ENCODE measurements at regions not wholly inside any gene's neighbourhood (a gene's known extent, or its start where the extent isn't known, plus 50 kb on each side); places are given as distances from the start of the nearest gene placed in this dataset.

DNA sequence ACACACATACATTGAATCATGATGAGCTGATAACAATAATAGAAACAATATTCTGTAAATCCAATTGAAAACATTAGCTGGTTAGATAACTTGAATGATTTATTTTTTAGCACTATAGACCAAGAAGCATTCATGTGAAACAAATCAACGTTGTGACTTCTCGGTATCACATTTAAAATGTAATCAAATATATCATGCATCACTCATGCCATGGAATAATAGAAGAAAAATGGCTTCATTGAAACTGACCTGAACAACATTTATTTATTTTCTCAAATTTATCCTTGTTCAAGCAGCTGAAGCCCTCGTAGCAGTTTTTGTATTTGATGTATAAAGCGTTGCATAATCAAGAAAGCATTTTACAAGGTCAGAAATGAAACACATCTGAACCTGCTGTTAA, 299.6 kb upstream of the CDH18 start:
- ATAC-seq (ENCODE audit: low FRiP score in 2 of 2) (no peak), DNase-seq (no peak)
- no peak overlapping the region for H3K27ac ChIP-seq
- no peak for TF ChIP-seq POLR2AphosphoS5 (IDR thresholded peaks at IDR 0.05)
- TF ChIP-seq, protein P1, sequence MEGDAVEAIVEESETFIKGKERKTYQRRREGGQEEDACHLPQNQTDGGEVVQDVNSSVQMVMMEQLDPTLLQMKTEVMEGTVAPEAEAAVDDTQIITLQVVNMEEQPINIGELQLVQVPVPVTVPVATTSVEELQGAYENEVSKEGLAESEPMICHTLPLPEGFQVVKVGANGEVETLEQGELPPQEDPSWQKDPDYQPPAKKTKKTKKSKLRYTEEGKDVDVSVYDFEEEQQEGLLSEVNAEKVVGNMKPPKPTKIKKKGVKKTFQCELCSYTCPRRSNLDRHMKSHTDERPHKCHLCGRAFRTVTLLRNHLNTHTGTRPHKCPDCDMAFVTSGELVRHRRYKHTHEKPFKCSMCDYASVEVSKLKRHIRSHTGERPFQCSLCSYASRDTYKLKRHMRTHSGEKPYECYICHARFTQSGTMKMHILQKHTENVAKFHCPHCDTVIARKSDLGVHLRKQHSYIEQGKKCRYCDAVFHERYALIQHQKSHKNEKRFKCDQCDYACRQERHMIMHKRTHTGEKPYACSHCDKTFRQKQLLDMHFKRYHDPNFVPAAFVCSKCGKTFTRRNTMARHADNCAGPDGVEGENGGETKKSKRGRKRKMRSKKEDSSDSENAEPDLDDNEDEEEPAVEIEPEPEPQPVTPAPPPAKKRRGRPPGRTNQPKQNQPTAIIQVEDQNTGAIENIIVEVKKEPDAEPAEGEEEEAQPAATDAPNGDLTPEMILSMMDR (IDR thresholded peaks at IDR 0.05), result no peak
- TF ChIP-seq EP300 (IDR thresholded peaks at IDR 0.05), result no peak
- no peak for TF ChIP-seq POLR2A (IDR thresholded peaks at IDR 0.05)
- no peaks in the 10 kb centered on the region for H3K4me1 ChIP-seq
- no peak overlapping the region for H3K4me3 ChIP-seq
- H3K9me3 ChIP-seq, result no peaks in the 10 kb centered on the region
- 57 to 72% methylated on average over 4 of the region's 4 CpGs for WGBS, 2 donors
- H3K36me3 ChIP-seq, result no peaks in the 10 kb centered on the region
- H3K27me3 ChIP-seq, result no peaks in the 10 kb centered on the region

DNA sequence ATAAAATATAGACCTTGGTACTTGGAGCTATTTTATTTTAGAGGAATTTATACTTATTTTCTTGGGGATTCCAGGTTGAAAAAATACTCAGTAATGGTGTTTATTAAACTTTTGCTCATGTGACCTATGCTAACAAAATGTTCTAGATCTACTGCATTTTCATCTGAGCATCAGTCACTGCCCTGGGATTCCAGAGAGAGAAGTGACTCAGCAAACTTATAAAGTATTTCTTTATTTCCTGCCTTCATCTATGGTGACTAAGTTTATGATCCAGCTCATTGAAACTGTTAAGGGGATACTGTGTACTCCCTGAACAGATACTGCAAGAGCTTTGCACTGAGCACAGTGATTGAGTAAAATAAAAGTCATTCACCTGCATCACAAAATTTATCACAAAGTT, 298.5 kb upstream of the CDH18 start:
- Histone ChIP-seq H3K36me3 (no peaks in the 10 kb centered on the region), H3K4me1 (no peaks in the 10 kb centered on the region), H3K4me3 (no peak overlapping the region), H3K27me3 (no peaks in the 10 kb centered on the region), H3K9me3 (no peaks in the 10 kb centered on the region), H3K27ac (no peak overlapping the region)
- no peak for DNase-seq
- TF ChIP-seq EP300 (IDR thresholded peaks at IDR 0.05), result no peak
- no peak for TF ChIP-seq POLR2AphosphoS5 (IDR thresholded peaks at IDR 0.05)
- TF ChIP-seq, protein P1 (IDR thresholded peaks at IDR 0.05), result no peak
- TF ChIP-seq POLR2A (IDR thresholded peaks at IDR 0.05), result no peak
- no peak for ATAC-seq (ENCODE audit: low FRiP score in 2 of 2)

DNA sequence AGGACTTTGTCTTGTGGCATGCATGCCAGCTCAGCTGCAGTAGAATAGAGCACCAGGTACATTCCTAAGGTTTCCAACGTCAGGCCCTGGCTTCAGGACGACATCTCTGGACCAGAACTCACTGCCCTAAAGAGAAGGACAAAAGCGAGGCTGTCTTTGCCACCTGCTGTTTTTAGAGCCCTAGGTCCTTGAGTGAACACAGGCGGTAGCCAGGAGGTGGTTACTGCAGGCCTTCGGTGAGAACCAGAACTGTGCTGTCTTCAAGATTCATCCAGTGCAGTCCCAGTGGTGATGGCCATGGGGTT, 288.9 kb upstream of the CDH18 start:
- peaks cover 0 to 15% (median 2%) of the 10 kb centered on the region in 4 donors for H3K9me3 ChIP-seq
- DNase-seq (no peak), ATAC-seq (ENCODE audit: low FRiP score in 2 of 2) (no peak)
- WGBS, 2 donors, result 93 to 100% methylated on average over 2 to 5 of the region's 5 CpGs
- TF ChIP-seq POLR2AphosphoS5 (IDR thresholded peaks at IDR 0.05), result no peak
- no peak for TF ChIP-seq POLR2A (IDR thresholded peaks at IDR 0.05)
- TF ChIP-seq, protein P1 (IDR thresholded peaks at IDR 0.05), result no peak
- TF ChIP-seq EP300 (IDR thresholded peaks at IDR 0.05), result no peak
- H3K27me3 ChIP-seq, result no peaks in the 10 kb centered on the region
- H3K36me3 ChIP-seq, result no peaks in the 10 kb centered on the region
- H3K27ac ChIP-seq, result no peak overlapping the region
- H3K4me1 ChIP-seq, result no peaks in the 10 kb centered on the region
- no peak overlapping the region for H3K4me3 ChIP-seq

DNA sequence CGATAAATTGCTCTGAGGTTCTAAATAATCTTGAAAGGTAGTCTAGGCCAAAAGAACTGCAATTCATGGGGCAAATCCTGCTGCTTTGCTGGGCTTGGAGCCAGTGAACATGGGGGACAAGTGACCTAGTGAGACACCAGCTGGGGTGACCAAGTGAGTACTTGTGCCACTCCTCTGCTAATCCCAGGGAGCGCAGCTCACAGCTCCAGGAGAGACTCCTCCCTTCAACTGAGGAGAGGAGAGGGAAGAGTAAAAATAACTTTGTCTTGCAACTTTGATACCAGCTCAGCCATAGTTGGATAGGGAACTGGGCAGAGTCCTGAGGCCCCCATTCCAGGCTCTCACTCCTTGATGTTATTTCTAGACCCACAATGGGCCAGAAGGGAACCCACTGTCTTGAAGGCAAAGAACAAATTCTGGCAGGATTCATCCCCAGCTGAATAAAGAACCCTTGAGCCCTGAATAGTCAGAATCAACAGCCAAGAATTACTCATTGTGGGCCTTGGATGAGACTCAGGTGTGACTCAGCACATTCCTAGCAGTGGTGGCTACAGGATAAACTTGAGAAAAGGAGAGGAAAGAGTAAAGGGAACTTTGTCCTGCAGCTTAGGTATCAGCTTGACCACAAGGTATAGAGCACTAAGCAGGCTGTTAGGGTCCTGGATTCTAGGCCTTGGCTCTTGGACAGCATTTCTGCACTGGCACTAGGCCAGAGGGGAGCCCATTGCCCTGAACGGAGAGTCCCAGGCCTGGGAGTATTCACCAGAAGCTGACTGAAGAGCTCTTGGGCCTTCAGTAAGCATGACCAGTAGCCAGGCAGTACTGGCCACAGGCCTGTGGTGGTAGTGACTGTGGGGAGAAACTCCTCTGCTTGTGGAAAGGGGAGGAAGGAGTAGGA, 288.3 kb upstream of the CDH18 start:
- Histone ChIP-seq H3K36me3 (no peaks in the 10 kb centered on the region), H3K9me3 (peaks cover 0 to 15% (median 2%) of the 10 kb centered on the region in 4 donors), H3K4me3 (no peak overlapping the region), H3K27ac (no peak overlapping the region), H3K27me3 (no peaks in the 10 kb centered on the region), H3K4me1 (no peaks in the 10 kb centered on the region)
- TF ChIP-seq POLR2AphosphoS5 (IDR thresholded peaks at IDR 0.05) (no peak), POLR2A (IDR thresholded peaks at IDR 0.05) (no peak), EP300 (IDR thresholded peaks at IDR 0.05) (no peak)
- TF ChIP-seq, protein P1 (IDR thresholded peaks at IDR 0.05), result no peak
- DNase-seq (no peak), ATAC-seq (ENCODE audit: low FRiP score in 2 of 2) (no peak)
- 88 to 90% methylated on average over 3 of the region's 3 CpGs for WGBS, 2 donors

DNA sequence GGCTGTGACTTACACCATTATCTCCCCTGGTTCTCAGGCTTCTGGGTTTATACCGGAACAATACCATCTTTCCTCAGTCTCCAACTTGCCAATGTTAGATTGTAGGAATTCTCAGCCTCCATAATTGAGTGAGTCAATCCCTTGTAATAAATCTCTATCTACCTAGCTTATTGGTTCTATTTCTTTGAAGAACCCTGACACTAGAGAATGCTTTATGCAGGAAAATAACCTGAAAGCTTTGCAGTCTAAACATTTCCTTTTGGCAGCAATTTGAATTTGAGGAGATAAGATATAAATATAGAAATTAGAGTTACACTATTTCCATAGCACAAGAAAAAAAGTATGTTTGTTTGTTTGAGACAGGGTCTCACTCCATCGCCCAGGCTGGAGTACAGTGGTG, 278.1 kb upstream of the CDH18 start:
- no peaks in the 10 kb centered on the region for H3K27me3 ChIP-seq
- no peak overlapping the region for H3K27ac ChIP-seq
- TF ChIP-seq, protein P1 (IDR thresholded peaks at IDR 0.05), result no peak
- no peak for TF ChIP-seq EP300 (IDR thresholded peaks at IDR 0.05)
- no peak for TF ChIP-seq POLR2AphosphoS5 (IDR thresholded peaks at IDR 0.05)
- TF ChIP-seq POLR2A (IDR thresholded peaks at IDR 0.05), result no peak
- 69 to 83% methylated on average over 2 of the region's 2 CpGs for WGBS, 2 donors
- no peaks in the 10 kb centered on the region for H3K9me3 ChIP-seq
- no peak overlapping the region for H3K4me3 ChIP-seq
- H3K4me1 ChIP-seq, result no peaks in the 10 kb centered on the region
- ATAC-seq (ENCODE audit: low FRiP score in 2 of 2) (no peak), DNase-seq (no peak)
- no peaks in the 10 kb centered on the region for H3K36me3 ChIP-seq
